GM12873 (cell line): ENCODE measurements at regions not wholly inside any gene's neighbourhood (a gene's known extent, or its start where the extent isn't known, plus 50 kb on each side); places are given as distances from the start of the nearest gene placed in this dataset.

Experiments used
- CTCF ChIP-seq: IDR thresholded peaks from 2 replicates; pipeline ENCODE4 v1.5.1; 2012; ENCODE audit warnings: low read depth, mild to moderate bottlenecking, moderate library complexity, low read length, control low read depth; ENCODE audit not compliant: insufficient read depth; ENCODE audit errors: missing control alignments

DNA sequence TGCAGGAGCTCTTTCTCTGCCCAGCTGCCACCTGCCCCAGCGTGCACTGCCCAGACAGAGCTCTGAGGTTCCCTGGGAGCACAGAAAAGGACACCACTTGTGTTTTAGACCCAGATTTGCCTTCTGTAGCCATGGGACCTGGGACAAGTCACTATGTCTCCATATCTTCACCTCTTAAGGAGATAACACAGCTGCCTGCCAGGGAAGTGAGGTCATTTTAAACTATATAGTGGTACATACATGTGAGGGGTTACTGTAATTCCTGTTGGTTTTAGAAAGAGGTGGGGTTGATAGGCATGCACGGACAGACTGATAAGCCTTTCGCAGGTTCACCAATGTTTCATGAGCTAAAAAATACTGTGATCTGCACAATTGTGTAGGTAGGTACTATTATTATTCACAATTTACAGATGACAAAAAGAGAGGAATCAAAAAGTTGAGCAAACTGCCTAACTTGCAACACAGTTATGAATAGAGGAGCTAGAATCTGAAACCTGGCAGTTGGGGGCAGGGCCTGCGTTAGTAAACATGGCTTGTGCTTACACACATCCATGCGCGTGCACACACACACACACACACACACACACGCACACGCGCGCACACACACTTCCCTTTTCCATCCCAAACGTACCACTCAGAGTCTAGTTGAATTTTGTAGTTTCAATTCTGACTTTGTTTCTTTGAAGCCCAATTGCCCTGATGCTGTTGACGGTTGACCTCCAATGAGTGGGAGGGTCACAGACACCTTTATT is 193.6 kb downstream of the FAM43A start:
- TF ChIP-seq CTCF, result no peak

DNA sequence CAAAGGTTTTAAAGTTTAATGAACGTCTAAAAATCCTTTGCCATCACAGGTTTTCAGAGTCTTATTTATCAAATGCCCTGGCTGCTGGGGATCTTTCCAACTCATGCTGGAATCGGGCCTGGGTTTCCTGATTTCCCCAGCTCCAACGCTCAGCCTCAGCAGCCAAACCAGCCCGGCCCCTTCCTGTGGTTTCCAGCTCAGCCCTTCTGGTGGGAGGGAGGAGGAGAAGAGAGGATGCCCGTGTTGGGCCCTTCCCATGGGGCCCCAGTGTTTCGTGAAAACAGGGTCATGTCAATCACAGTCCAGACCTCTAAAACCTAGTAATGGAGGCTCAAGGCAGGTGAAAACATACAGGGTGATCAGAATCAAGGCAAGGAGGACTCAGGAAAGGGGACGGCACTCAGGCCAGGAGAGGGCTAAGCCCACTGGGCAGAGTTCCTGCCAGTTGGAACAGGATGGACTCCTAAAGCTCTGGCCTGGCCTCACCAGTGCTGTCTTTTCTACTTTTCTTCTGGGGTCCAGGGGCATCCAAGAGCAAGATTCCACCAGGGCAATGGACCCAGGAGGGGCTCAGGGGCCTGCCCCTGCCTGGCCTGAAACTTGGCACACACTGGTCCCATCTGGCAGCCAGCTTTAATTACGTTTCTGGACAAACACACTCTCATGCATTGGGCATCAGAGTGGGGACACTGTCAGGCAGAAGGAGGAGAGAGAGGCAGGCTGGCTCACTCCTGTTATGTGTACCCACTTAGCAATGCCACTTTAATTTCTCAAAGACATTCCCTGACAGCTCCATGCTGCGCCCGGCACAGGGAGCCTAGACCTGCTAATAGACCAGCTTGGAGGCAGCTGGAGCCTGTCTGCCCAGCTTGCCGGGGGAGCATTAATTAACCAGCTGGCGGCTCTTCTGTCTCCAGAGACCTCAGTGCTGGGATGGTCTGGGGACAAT is 194.6 kb downstream of the FAM43A start:
- TF ChIP-seq CTCF, result no peak

- TF ChIP-seq CTCF, result no peak
Measured at GRCh38 chr3:194880940-194881925, 195.6 kb downstream of the FAM43A start.

DNA sequence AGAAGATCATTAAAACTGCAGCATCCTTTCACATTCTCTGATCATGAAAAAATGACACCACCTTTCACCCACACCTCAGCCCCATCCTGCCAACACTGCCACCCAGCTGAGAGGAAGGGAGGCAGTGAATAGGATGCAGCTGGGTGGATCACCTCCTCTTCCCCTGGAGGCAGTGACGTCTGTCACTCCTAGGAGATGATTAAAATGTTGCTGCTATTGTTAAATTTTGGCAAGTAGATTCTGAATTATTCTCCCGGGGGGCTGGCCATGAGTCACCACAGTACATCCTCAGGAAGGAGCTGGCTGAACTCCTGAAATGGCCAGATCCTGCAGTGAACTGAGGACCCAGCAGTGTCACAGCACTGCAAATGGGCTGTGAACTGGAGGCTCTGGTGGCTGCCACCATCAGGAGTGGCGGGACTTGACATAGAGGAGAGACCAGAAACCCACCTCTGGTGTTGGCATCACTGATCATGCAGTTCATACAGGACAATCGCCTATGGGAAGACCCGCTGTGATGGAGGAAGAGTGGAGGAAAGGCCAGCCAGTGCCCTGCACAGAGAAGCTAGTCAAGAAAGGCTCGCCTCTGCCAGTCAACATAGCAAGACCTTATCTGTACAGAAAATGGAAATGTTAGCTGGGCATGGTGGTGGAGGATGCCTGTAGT is 199.1 kb downstream of the FAM43A start:
- TF ChIP-seq CTCF, result no peak

- TF ChIP-seq CTCF, result no peak
Measured at GRCh38 chr3:194885766-194886165, 200.1 kb downstream of the FAM43A start.

- no peak for TF ChIP-seq CTCF
Measured at GRCh38 chr3:194886836-194887235, 201.2 kb downstream of the FAM43A start.
